SK-N-SH (cell line): ENCODE measurements at regions not wholly inside any gene's neighbourhood (a gene's known extent, or its start where the extent isn't known, plus 50 kb on each side); places are given as distances from the start of the nearest gene placed in this dataset.

Experiments used
- CTCF ChIA-PET: fragments of 300-600, 350-600 bp; formaldehyde crosslinking; extraction: SDS; loops from one replicate; lab custom pipeline; 2021; lab: Yijun Ruan, JAX
- POLR2A ChIA-PET: fragments of 350-600 bp; sonication (Branson Sonifier 250); formaldehyde crosslinking; extraction: SDS; loops from one replicate; lab custom pipeline; 2020; ENCODE audit warnings: antibody characterized with exemption, inconsistent platforms; lab: Yijun Ruan, JAX
- DNase-seq: peaks from one replicate; pipeline ENCODE4 v3.0.0; 2012
- H2AFZ ChIP-seq: fragments of 200-600 bp; sonication (generic); 2 replicates; pipeline ENCODE4 v1.8.1; 2016; ENCODE audit warnings: antibody characterized with exemption, mild to moderate bottlenecking, low read depth
- H3F3A ChIP-seq: fragments of 200-600 bp; sonication (generic); replicated peaks from 2 replicates; pipeline ENCODE3; 2016; ENCODE audit warnings: antibody characterized with exemption, mild to moderate bottlenecking; ENCODE audit not compliant: insufficient read depth
- H3K27ac ChIP-seq, 2 experiments: fragments of 200-500 bp in 1 of 2; fragments of 200-600 bp in 1 of 2; sonication (Bioruptor generic) in 1 of 2; sonication (generic), shearing (Covaris generic) in 1 of 2; 2 replicates each; pipeline versions ENCODE4 v1.5.1 to v1.6.1; 2014 to 2016; ENCODE audit warnings: low read depth in 2 of 2, inconsistent platforms in 1 of 2, low read length in 1 of 2, mild to moderate bottlenecking in 1 of 2, mixed read lengths in 1 of 2
- H3K27me3 ChIP-seq: fragments of 200-600 bp; sonication (generic), shearing (Covaris generic); 2 replicates; pipeline ENCODE4 v1.6.1; 2016; ENCODE audit warnings: mixed run types; ENCODE audit not compliant: insufficient read depth
- H3K36me3 ChIP-seq, 2 experiments: fragments of 200-500 bp in 1 of 2; fragments of 200-600 bp in 1 of 2; sonication (Bioruptor generic) in 1 of 2; sonication (generic) in 1 of 2; replicated peaks in 1 of 2; 2 replicates each; pipeline versions ENCODE3 to v1.5.1; 2014 to 2016; ENCODE audit warnings: low read length in 1 of 2, mild to moderate bottlenecking in 1 of 2; ENCODE audit not compliant: insufficient read depth in 2 of 2, control insufficient read depth in 1 of 2
- H3K4me1 ChIP-seq, 2 experiments: fragments of 200-500 bp in 1 of 2; fragments of 200-600 bp in 1 of 2; sonication (Bioruptor generic) in 1 of 2; sonication (generic), shearing (Covaris generic) in 1 of 2; 2 replicates each; pipeline versions ENCODE4 v1.5.1 to v1.6.1; 2014 to 2016; ENCODE audit warnings: low read depth in 1 of 2, low read length in 1 of 2, mixed run types in 1 of 2; ENCODE audit not compliant: insufficient read depth in 2 of 2, control insufficient read depth in 1 of 2
- H3K4me2 ChIP-seq: fragments of 200-600 bp; sonication (generic), shearing (Covaris generic); 2 replicates; pipeline ENCODE4 v1.6.1; 2017; ENCODE audit warnings: mixed run types
- H3K4me3 ChIP-seq, 2 experiments: fragments of 200-500 bp in 1 of 2; fragments of 200-600 bp in 1 of 2; sonication (Bioruptor generic) in 1 of 2; sonication (generic), shearing (Covaris generic) in 1 of 2; 2 replicates each; pipeline versions ENCODE4 v1.5.1 to v1.8.1; 2014 to 2016; ENCODE audit warnings: low read depth in 2 of 2, inconsistent platforms in 1 of 2, low read length in 1 of 2, mild to moderate bottlenecking in 1 of 2, mixed read lengths in 1 of 2, moderate library complexity in 1 of 2
- H3K79me2 ChIP-seq: fragments of 200-600 bp; sonication (generic); 2 replicates; pipeline ENCODE4 v1.8.1; 2017; ENCODE audit warnings: mild to moderate bottlenecking; ENCODE audit not compliant: insufficient read depth
- H3K9ac ChIP-seq: fragments of 200-600 bp; sonication (generic); 2 replicates; pipeline ENCODE4 v1.6.1; 2017; ENCODE audit warnings: mixed run types
- H3K9me2 ChIP-seq: fragments of 200-600 bp; sonication (generic); 2 replicates; pipeline ENCODE4 v1.6.1; 2017; ENCODE audit warnings: mixed run types
- H3K9me3 ChIP-seq: fragments of 200-600 bp; sonication (generic); 2 replicates; pipeline ENCODE4 v1.6.1; 2017; ENCODE audit warnings: mixed run types, mild to moderate bottlenecking, moderate library complexity
- H4K20me1 ChIP-seq: fragments of 200-600 bp; sonication (generic); 2 replicates; pipeline ENCODE4 v1.6.1; 2017; ENCODE audit warnings: mild to moderate bottlenecking, mixed run types; ENCODE audit not compliant: insufficient read depth
- CHD2 ChIP-seq: fragments of 150-350 bp; IDR thresholded peaks from 2 replicates; pipeline ENCODE4 v1.6.1; 2018; ENCODE audit warnings: low read length; ENCODE audit not compliant: partially characterized antibody
- ELF1 ChIP-seq: IDR thresholded peaks from 2 replicates; pipeline ENCODE4 v1.4.0; 2012
- EP300 ChIP-seq, 2 experiments: IDR thresholded peaks; 2 replicates each; pipeline versions ENCODE4 v1.4.0 to v1.6.1; 2012; ENCODE audit warnings: borderline replicate concordance in 1 of 2, low read depth in 1 of 2, low read length in 1 of 2
- GABPA ChIP-seq: IDR thresholded peaks from 2 replicates; pipeline ENCODE4 v1.4.0; 2012; ENCODE audit warnings: low read depth, mild to moderate bottlenecking
- JUND ChIP-seq: IDR thresholded peaks from 2 replicates; pipeline ENCODE4 v1.4.0; 2012
- MXI1 ChIP-seq: IDR thresholded peaks from 2 replicates; pipeline ENCODE4 v1.6.1; 2012; ENCODE audit warnings: mild to moderate bottlenecking, low read depth, low read length, improper control_type of control experiment
- NFIC ChIP-seq: IDR thresholded peaks from 2 replicates; pipeline ENCODE4 v1.4.0; 2012; ENCODE audit warnings: borderline replicate concordance
- NRF1 ChIP-seq: IDR thresholded peaks from 2 replicates; pipeline ENCODE4 v1.6.1; 2012; ENCODE audit warnings: low read depth, mild to moderate bottlenecking, low read length
- PBX3 ChIP-seq: IDR thresholded peaks from 2 replicates; pipeline ENCODE4; 2012
- RCOR1 ChIP-seq: fragments of 150-350 bp; IDR thresholded peaks from 2 replicates; pipeline ENCODE4 v1.6.1; 2017; ENCODE audit warnings: antibody characterized with exemption, low read length
- REST ChIP-seq: IDR thresholded peaks from 2 replicates; pipeline ENCODE4 v1.6.1; 2012; ENCODE audit warnings: mild to moderate bottlenecking, low read depth, low read length, moderate library complexity
- RFX5 ChIP-seq: IDR thresholded peaks from 2 replicates; pipeline ENCODE4 v1.6.1; 2012; ENCODE audit warnings: mild to moderate bottlenecking, improper control_type of control experiment, low read length
- RXRA ChIP-seq: IDR thresholded peaks from 2 replicates; pipeline ENCODE4 v1.4.0; 2012; ENCODE audit warnings: low read depth, mild to moderate bottlenecking, borderline replicate concordance
- SIN3A ChIP-seq: IDR thresholded peaks from 2 replicates; pipeline ENCODE4 v1.6.1; 2012; ENCODE audit warnings: low read depth, mild to moderate bottlenecking, low read length, moderate library complexity, borderline replicate concordance
- TCF12 ChIP-seq: IDR thresholded peaks from 2 replicates; pipeline ENCODE4 v1.4.0; 2012
- USF2 ChIP-seq: fragments of 150-350 bp; IDR thresholded peaks from 2 replicates; pipeline ENCODE4 v1.6.1; 2017; ENCODE audit warnings: antibody characterized with exemption, low read length, low read depth, borderline replicate concordance
- YY1 ChIP-seq: IDR thresholded peaks from 2 replicates; pipeline ENCODE4 v1.4.0; 2012; ENCODE audit warnings: low read depth, mild to moderate bottlenecking
- WGBS: methylation state at CpG from one replicate; pipeline ENCODE4 v1.1.6; 2017; ENCODE audit warnings: low lambda C conversion rate; 5-methylcytosine and 5-hydroxymethylcytosine counted together

- TF ChIP-seq REST: no peak
- no peak for TF ChIP-seq PBX3
- no peak for TF ChIP-seq CHD2
- TF ChIP-seq YY1: no peak
- TF ChIP-seq USF2: no peak
- no peak for TF ChIP-seq SIN3A
- TF ChIP-seq MXI1: no peak
- no peak for TF ChIP-seq NRF1
- TF ChIP-seq, all 33 proteins: peak for 0
- POLR2A ChIA-PET: no interaction called here
- no peaks in the 10 kb centered on the region for H4K20me1 ChIP-seq
Observed at GRCh38 chr20:8948442-8949020, 120.4 kb upstream of the PLCB4 start.

GRCh38 chr20:8951164-8951563 lies 117.7 kb upstream of the PLCB4 start:
- H3K9me3 ChIP-seq: no peaks in the 10 kb centered on the region
- POLR2A ChIA-PET: no interaction called here
- H3K27ac ChIP-seq: no peak overlapping the region
- no peaks in the 10 kb centered on the region for H3K79me2 ChIP-seq
- H4K20me1 ChIP-seq: no peaks in the 10 kb centered on the region
- 79% methylated on average over 4 of the region's 4 CpGs for WGBS
- no peak for DNase-seq
- no peak overlapping the region for H3K9ac ChIP-seq
- H3K9me2 ChIP-seq: no peaks in the 10 kb centered on the region
- CTCF ChIA-PET: interaction anchor here (1.2 to 1.3 kb wide), 2 partner anchors 18 to 97 kb away, joined by 3 read pairs; no protein-coding TSS in a partner anchor
- H3K27me3 ChIP-seq: no peaks in the 10 kb centered on the region
- no peak overlapping the region for H3K4me3 ChIP-seq
- no peak overlapping the region for H3K4me2 ChIP-seq
- H3K36me3 ChIP-seq: no peaks in the 10 kb centered on the region
- no peaks in the 10 kb centered on the region for H3F3A ChIP-seq
- TF ChIP-seq JUND (no peak), YY1 (no peak), REST (no peak), RFX5 (no peak), EP300 (IDR thresholded peaks at IDR 0.05; ENCODE audit: borderline replicate concordance in 1 of 2, low read depth in 1 of 2, low read length in 1 of 2) (no peak), RXRA (no peak), GABPA (no peak), ELF1 (no peak), TCF12 (no peak), MXI1 (no peak), RCOR1 (no peak), NFIC (no peak)
- H2AFZ ChIP-seq: no peak overlapping the region
- H3K4me1 ChIP-seq: no peaks in the 10 kb centered on the region

More at GRCh38 chr20:8948442-8949020, 120.4 kb upstream of the PLCB4 start:
- H3K4me3 ChIP-seq: no peak overlapping the region
- H3K4me1 ChIP-seq: no peaks in the 10 kb centered on the region
- WGBS: 35% methylated on average over 3 of the region's 3 CpGs
- H2AFZ ChIP-seq: no peak overlapping the region
- DNase-seq: no peak
- no peaks in the 10 kb centered on the region for H3K27me3 ChIP-seq
- no peaks in the 10 kb centered on the region for H3F3A ChIP-seq
- no peaks in the 10 kb centered on the region for H3K9me3 ChIP-seq
- H3K27ac ChIP-seq: no peak overlapping the region
- no peaks in the 10 kb centered on the region for H3K79me2 ChIP-seq
- H3K4me2 ChIP-seq: no peak overlapping the region
- H3K36me3 ChIP-seq: no peaks in the 10 kb centered on the region
- H3K9ac ChIP-seq: no peak overlapping the region
- no peaks in the 10 kb centered on the region for H3K9me2 ChIP-seq
- CTCF ChIA-PET: no interaction called here
